AG04450 (cell line): ENCODE measurements at regions not wholly inside any gene's neighbourhood (a gene's known extent, or its start where the extent isn't known, plus 50 kb on each side); places are given as distances from the start of the nearest gene placed in this dataset.
A peak's percentile ranks its signal among the peaks of the same experiment; 100 is the strongest.

Experiments used
- CTCF ChIA-PET: fragments of 300-600, 350-600 bp; formaldehyde crosslinking; extraction: SDS; loops from one replicate; lab custom pipeline; 2022; ENCODE audit warnings: antibody characterized with exemption, inconsistent platforms; lab: Charles Lee
- POLR2A ChIA-PET: fragments of 350-600 bp; formaldehyde crosslinking; extraction: SDS; loops from one replicate; lab custom pipeline; 2021; ENCODE audit warnings: antibody characterized with exemption, inconsistent platforms; lab: Yijun Ruan, JAX
- DNase-seq: peaks from one replicate; pipeline ENCODE4 v3.0.0-alpha.2; 2011; ENCODE audit warnings: low read depth, low spot score
- H3K27ac ChIP-seq: one replicate; pipeline ENCODE4 v1.5.1; 2012; ENCODE audit warnings: low read depth, low read length, control low read depth
- H3K27me3 ChIP-seq: one replicate; pipeline ENCODE4 v1.6.0; 2012; ENCODE audit warnings: low read length; ENCODE audit not compliant: control insufficient read depth, insufficient read depth
- H3K4me3 ChIP-seq: 2 replicates; pipeline ENCODE4 v1.5.1; 2011; ENCODE audit warnings: mild to moderate bottlenecking, low read depth, low read length, control low read depth
- H3K9me3 ChIP-seq: 2 replicates; pipeline ENCODE4 v1.5.1; 2012; ENCODE audit warnings: low read length; ENCODE audit not compliant: control insufficient read depth, insufficient read depth
- TF ChIP-seq, protein P1 (sequence below): IDR thresholded peaks from 2 replicates; pipeline ENCODE4 v1.5.1; 2011; ENCODE audit warnings: low read depth, low read length, control low read depth, inconsistent platforms

DNA sequence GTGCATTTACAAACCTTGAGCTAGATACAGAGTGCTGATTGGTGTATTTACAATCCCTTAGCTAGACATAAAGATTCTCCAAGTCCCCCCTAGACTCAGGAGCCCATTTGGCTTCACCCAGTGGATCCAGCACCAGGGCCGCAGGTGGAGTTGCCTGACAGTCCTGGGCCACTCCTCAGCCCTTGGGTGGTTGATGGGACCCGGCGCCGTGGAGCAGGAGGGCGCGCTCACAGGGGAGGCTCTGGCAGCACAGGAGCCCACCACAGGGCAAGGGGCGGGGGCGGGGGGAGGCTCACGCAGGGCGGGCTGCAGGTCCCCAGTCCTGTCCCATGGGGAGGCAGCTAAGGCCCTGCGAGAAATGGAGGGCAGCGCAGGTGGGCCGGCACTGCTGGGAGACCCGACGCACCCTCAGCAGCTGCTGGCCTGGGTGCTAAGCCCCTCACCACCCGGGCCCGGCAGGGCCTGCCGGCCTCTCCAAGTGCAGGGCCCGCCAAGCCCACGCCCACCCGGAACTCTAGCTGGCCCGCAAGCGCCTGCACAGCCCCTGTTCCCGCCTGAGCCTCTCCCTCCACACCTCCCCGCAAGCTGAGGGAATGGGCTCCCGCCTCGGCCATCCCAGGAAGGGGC lies 613.5 kb downstream of the TLE4 start:
- TF ChIP-seq, protein P1, sequence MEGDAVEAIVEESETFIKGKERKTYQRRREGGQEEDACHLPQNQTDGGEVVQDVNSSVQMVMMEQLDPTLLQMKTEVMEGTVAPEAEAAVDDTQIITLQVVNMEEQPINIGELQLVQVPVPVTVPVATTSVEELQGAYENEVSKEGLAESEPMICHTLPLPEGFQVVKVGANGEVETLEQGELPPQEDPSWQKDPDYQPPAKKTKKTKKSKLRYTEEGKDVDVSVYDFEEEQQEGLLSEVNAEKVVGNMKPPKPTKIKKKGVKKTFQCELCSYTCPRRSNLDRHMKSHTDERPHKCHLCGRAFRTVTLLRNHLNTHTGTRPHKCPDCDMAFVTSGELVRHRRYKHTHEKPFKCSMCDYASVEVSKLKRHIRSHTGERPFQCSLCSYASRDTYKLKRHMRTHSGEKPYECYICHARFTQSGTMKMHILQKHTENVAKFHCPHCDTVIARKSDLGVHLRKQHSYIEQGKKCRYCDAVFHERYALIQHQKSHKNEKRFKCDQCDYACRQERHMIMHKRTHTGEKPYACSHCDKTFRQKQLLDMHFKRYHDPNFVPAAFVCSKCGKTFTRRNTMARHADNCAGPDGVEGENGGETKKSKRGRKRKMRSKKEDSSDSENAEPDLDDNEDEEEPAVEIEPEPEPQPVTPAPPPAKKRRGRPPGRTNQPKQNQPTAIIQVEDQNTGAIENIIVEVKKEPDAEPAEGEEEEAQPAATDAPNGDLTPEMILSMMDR, result no peak
- Histone ChIP-seq H3K4me3 (no peak overlapping the region), H3K27ac (no peak overlapping the region), H3K27me3 (no peaks in the 10 kb centered on the region), H3K9me3 (peaks cover 13% of the 10 kb centered on the region)
- POLR2A ChIA-PET, result no interaction called here
- no peak for DNase-seq
- CTCF ChIA-PET, result interaction anchor here (1.7 kb wide), 1 partner anchor 10 kb away, joined by 14 read pairs; no protein-coding TSS in a partner anchor

DNA sequence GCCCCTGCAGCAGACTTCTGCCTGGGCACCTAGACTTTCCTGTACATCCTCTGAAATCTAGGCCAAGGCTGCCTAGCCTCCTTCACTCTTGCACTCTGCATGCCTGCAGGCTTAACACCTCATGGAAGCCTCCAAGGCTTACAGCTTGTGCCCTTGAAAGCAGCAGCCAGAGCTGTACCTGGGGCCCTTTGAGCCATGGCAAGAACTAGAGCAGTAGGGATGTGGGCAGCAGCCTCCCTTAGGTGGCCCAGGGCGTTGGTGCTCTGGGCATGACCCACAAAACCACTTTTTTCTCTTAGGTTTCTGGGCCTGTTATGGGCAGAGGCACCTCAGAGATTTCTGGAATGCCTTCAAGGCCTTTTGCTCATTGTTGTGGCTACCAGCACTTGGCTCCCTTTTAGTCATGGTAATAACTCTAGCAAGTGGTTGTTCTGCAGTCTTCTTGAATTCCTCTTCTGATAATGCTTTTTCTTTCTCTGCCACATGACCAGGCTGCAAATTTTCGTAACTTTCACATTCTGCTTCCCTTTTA lies 606.2 kb downstream of the TLE4 start:
- CTCF ChIA-PET, result interaction anchor here (1.0 kb wide), 1 partner anchor 1670 kb away, joined by 3 read pairs; no protein-coding TSS in a partner anchor
- POLR2A ChIA-PET, result no interaction called here
- H3K27ac ChIP-seq, result no peak overlapping the region
- TF ChIP-seq, protein P1, result no peak
- peaks cover 12% of the 10 kb centered on the region; the same call in 1 of the 2 replicates for H3K9me3 ChIP-seq
- no peaks in the 10 kb centered on the region for H3K27me3 ChIP-seq
- no peak for DNase-seq
- H3K4me3 ChIP-seq, result no peak overlapping the region

DNA sequence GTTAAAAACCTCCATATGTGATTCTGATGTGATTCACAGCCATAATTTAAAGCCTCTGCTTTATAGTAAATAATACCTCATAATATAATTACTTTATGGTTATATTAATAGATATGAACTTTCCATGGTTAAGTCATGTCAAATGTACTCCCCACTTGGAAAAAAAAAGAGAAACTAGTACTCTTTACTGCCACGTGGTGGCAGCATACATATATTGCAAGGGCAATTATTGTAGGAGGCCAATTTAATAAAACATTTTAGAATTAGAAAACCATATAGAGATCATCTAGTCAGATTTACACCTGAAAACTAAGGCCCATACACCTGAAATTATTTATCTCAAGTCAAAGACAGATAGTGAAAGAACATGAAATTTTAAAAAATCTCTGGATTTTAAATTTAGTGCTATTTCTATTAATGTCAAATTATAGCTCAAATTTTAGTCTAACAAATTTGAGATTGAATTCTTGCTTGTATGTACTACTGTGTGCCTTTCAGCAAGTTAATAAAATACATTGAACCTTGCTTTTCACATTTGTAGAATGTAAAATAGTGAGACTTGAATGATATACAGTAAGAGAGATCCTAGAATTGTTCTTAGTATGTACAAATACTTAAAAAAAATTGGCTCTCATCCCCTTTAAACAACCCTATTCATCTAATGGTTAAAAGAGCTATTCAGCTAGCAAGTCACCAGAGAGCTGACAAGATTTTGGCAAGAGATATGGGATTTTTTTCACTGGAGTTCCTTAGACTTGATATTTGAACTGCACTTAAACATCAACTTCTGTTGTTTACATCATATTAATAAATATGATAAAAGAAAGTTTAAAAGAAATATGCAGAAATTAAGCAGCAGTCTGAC lies 603.8 kb downstream of the TLE4 start:
- ChIA-PET POLR2A (interaction anchor here (0.7 kb wide), 1 partner anchor 604 kb away, joined by 3 read pairs; the partner anchor contains the start of gene TLE4), CTCF (interaction anchor here (0.6 to 2.4 kb wide), 19 partner anchors 9 to 1949 kb away, joined by 3 to 14 read pairs (median 3); no protein-coding TSS in a partner anchor)
- TF ChIP-seq, protein P1, result peak; percentile 80
- no peaks in the 10 kb centered on the region for H3K27me3 ChIP-seq
- DNase-seq, result no peak
- H3K4me3 ChIP-seq, result no peak overlapping the region
- H3K9me3 ChIP-seq, result peaks cover 6% of the 10 kb centered on the region; the same call in 1 of the 2 replicates
- H3K27ac ChIP-seq, result no peak overlapping the region

DNA sequence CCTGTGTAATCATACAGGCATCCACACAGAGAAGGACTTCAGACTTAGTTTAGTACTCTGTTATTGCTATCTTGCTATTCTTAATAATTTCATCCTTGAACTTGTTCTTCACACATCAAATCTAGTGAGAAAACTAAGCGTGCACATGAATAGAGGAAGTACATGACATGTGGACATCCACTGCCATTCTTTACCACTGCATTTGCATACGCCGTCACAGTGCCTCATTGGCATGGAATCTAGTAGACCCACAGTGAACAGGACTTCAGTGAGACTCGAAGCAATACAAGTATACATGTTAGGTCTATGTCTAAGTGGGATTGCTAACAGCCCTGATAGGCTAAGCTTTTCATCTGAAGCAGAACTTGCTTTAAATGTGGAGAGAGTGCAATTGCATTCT lies 592.1 kb downstream of the TLE4 start:
- Histone ChIP-seq H3K27ac (no peak overlapping the region), H3K4me3 (no peak overlapping the region), H3K9me3 (no peaks in the 10 kb centered on the region), H3K27me3 (no peaks in the 10 kb centered on the region)
- DNase-seq, result no peak
- CTCF ChIA-PET, result no interaction called here
- POLR2A ChIA-PET, result no interaction called here
- TF ChIP-seq, protein P1, result no peak
